Mucosa of stomach (tissue), 1 donor: ENCODE measurements at regions not wholly inside any gene's neighbourhood (a gene's known extent, or its start where the extent isn't known, plus 50 kb on each side); places are given as distances from the start of the nearest gene placed in this dataset.
A peak's percentile ranks its signal among the peaks of the same experiment; 100 is the strongest.
"Not testable (repeated sequence)": the region's sequence is repeated elsewhere in the genome, so short reads cannot be mapped to it uniquely, and the experiment has no call there.

Experiments used
- H3K27me3 ChIP-seq: one replicate; pipeline ENCODE4 v1.7.0; 2013; ENCODE audit warnings: mild to moderate bottlenecking, low read length; ENCODE audit not compliant: control insufficient read depth, insufficient read depth
- H3K36me3 ChIP-seq: one replicate; pipeline ENCODE4 v1.7.0; 2013; ENCODE audit warnings: low read length; ENCODE audit not compliant: control insufficient read depth, insufficient read depth
- H3K4me1 ChIP-seq: one replicate; pipeline ENCODE4 v1.7.0; 2013; ENCODE audit warnings: mild to moderate bottlenecking, low read length; ENCODE audit not compliant: control insufficient read depth, insufficient read depth
- H3K4me3 ChIP-seq: one replicate; pipeline ENCODE4 v1.7.0; 2013; ENCODE audit warnings: low read length
- H3K9ac ChIP-seq: one replicate; pipeline ENCODE4 v1.7.0; 2013; ENCODE audit warnings: mild to moderate bottlenecking, low read length, moderate library complexity
- H3K9me3 ChIP-seq: one replicate; pipeline ENCODE4 v1.7.0; 2013; ENCODE audit warnings: mild to moderate bottlenecking, low read length, moderate library complexity; ENCODE audit not compliant: control insufficient read depth
- donor health status: Pancreatic carcinoma.

DNA sequence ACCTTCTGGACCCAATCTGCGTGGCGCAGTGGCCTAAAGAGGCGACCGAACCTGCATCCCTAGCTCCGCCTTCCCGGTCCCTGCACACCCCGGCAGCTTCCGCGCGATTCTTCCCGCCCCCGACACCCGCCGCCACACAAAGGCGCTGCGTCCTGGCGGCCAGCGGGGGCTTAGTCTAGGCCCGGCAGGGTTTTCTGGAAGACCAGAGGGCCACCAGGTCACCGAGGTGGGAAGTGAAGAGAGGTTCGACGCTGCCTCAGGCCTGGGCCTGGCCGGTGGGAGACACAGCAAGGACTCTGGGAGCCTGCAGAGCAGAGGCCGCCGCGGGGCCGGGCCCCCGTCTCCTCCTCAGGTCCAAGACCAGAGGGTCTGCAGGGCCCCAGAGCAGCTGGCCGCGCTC, 154.9 kb downstream of the OR2B2 start:
- Histone ChIP-seq H3K4me1 (no peaks in the 10 kb centered on the region), H3K4me3 (peak overlapping the region; percentile 38), H3K36me3 (no peaks in the 10 kb centered on the region), H3K9me3 (no peaks in the 10 kb centered on the region), H3K27me3 (no peaks in the 10 kb centered on the region), H3K9ac (peak overlapping the region; percentile 64)

GRCh38 chr6:27755768-27756167, 156.4 kb downstream of the OR2B2 start:
- Histone ChIP-seq H3K9me3 (no peaks in the 10 kb centered on the region), H3K27me3 (no peaks in the 10 kb centered on the region), H3K36me3 (no peaks in the 10 kb centered on the region), H3K4me1 (peaks cover 4% of the 10 kb centered on the region), H3K9ac (no peak overlapping the region), H3K4me3 (no peak overlapping the region)

DNA sequence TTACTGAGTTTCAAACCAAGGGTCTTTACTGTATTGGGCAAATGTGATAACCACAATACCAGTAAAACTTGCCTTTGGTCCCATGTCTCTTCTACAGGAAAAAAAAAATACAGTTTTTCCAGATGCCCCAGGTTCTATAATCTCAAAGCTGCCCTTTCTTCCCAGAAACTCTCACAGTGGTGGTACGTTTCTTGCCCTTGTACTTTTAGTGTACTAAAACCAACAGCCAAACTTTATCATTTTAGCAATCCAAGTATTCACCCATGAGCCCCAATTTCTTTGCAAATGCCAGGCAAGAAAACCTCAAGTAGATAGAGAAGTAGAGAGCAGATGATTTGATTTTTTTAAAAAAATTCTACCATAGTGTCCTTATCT, 157.8 kb downstream of the OR2B2 start:
- H3K4me1 ChIP-seq, result peaks cover 4% of the 10 kb centered on the region
- no peaks in the 10 kb centered on the region for H3K36me3 ChIP-seq
- no peak overlapping the region for H3K9ac ChIP-seq
- H3K9me3 ChIP-seq, result no peaks in the 10 kb centered on the region
- H3K4me3 ChIP-seq, result no peak overlapping the region
- no peaks in the 10 kb centered on the region for H3K27me3 ChIP-seq

DNA sequence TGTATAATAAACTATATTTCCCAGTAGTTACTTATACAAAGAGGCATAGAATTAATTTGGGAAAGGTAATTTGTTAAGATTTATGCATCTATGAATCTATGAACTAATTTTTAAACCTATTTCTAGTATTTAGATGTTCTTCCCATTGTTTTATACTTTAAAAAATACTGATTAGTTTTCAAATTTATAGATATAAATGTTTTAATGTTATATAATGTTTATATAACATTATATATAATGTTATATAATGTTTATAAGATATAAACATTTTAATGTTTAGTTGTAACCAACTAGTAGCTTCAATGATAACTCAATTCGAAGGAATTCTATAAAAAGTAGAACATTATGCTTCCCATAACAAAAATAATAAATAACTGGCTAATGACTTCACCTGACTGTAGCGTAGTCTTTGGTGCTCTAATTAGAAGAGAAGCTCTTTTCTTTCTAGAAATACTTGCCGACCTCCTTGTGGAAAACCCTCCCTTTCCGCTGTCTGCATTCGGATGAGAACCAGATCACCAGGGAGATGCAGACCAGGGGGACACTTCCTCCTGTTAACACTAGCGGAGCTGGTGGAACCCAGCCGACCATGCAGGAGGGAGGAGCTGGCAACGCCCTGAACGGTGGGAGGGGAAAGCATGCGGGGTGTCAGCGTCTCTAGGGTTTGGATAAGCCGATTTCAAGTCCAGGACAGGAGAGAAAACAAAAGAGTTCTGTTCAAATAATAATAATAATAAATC, 158.4 kb downstream of the OR2B2 start:
- Histone ChIP-seq H3K9me3 (no peaks in the 10 kb centered on the region), H3K36me3 (no peaks in the 10 kb centered on the region), H3K27me3 (peaks cover 2% of the 10 kb centered on the region), H3K9ac (peak overlapping the region; percentile 57), H3K4me1 (peaks cover 4% of the 10 kb centered on the region), H3K4me3 (no peak overlapping the region)

- Histone ChIP-seq H3K27me3 (peaks cover 6% of the 10 kb centered on the region), H3K9ac (peak overlapping the region; percentile 85), H3K36me3 (no peaks in the 10 kb centered on the region), H3K4me3 (peak overlapping the region; percentile 100), H3K4me1 (peaks cover 4% of the 10 kb centered on the region), H3K9me3 (no peaks in the 10 kb centered on the region)
These were observed 159.9 kb downstream of the OR2B2 start for GRCh38 chr6:27752038-27752885.

DNA sequence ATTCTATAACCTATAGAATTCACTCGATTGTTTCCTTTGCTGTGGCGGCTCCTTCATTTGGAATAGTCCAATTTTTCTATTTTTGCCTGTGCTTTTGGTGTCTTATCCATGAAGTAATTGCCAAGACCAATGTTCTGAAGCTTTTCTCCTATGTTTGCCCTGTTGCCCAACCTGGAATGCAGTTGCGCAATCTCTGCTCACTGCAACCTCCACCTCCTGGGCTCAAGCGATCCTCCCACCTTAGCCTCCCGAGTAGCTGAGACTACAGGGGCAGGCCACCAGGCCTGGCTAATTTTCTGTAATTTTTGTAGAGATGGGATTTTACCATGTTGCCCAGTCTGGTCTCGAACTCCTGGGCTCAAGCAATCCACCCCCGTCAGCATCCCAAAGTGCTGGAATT, 163.5 kb downstream of the OR2B2 start:
- no peak overlapping the region for H3K4me3 ChIP-seq
- peaks cover 4% of the 10 kb centered on the region for H3K4me1 ChIP-seq
- H3K27me3 ChIP-seq, result peaks cover 14% of the 10 kb centered on the region
- H3K36me3 ChIP-seq, result no peaks in the 10 kb centered on the region
- no peaks in the 10 kb centered on the region for H3K9me3 ChIP-seq
- no peak overlapping the region for H3K9ac ChIP-seq

DNA sequence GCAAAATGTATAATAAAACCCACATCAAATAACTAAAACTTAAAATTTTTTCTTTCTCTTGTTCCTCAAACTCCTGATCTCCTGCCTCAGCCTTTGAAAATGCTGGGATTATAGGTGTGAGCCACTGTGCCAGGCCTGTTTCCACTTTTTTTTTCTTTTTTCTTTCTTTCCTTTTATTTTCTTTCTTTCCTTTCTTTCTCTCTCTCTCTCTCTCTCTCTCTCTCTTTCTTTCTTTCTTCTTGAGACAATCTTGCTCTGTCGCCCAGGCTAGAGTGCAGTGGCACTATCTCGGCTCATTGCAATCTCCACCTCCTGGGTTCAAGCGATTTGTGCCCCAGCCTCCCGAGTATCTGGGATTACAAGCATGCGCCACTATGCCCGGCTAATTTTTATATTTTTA, 164.6 kb downstream of the OR2B2 start:
- no peak overlapping the region for H3K4me3 ChIP-seq
- H3K36me3 ChIP-seq, result no peaks in the 10 kb centered on the region
- H3K27me3 ChIP-seq, result peaks cover 16% of the 10 kb centered on the region
- peaks cover 4% of the 10 kb centered on the region for H3K4me1 ChIP-seq
- H3K9me3 ChIP-seq, result no peaks in the 10 kb centered on the region
- H3K9ac ChIP-seq, result no peak overlapping the region

DNA sequence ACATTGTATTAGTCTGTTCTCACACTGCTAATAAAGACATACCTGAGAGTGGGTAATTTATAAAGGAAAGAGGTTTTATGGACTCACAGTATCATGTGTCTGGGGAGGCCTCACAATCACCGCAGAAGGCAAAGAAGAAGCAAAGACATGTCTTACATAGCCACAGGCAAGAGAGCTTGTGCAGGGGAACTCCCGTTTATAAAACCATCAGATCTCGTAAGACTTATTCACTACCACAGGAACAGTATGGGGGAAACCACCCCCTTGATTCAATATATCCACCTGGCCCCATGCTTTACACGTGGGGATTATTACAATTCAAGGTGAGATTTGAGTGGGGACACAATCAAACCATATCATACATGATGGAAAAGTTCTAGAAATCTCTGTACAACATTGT, 165.3 kb downstream of the OR2B2 start:
- H3K4me3 ChIP-seq, H3K4me1 ChIP-seq, H3K9ac ChIP-seq, H3K9me3 ChIP-seq, H3K36me3 ChIP-seq: not testable (repeated sequence)
- H3K27me3 ChIP-seq, result peaks cover 16% of the 10 kb centered on the region

- Histone ChIP-seq H3K27me3 (peaks cover 17% of the 10 kb centered on the region), H3K4me3 (no peak overlapping the region), H3K4me1 (no peaks in the 10 kb centered on the region), H3K9me3 (no peaks in the 10 kb centered on the region), H3K36me3 (no peaks in the 10 kb centered on the region), H3K9ac (no peak overlapping the region)
These were observed 168.4 kb downstream of the OR2B2 start for GRCh38 chr6:27743787-27744186.

DNA sequence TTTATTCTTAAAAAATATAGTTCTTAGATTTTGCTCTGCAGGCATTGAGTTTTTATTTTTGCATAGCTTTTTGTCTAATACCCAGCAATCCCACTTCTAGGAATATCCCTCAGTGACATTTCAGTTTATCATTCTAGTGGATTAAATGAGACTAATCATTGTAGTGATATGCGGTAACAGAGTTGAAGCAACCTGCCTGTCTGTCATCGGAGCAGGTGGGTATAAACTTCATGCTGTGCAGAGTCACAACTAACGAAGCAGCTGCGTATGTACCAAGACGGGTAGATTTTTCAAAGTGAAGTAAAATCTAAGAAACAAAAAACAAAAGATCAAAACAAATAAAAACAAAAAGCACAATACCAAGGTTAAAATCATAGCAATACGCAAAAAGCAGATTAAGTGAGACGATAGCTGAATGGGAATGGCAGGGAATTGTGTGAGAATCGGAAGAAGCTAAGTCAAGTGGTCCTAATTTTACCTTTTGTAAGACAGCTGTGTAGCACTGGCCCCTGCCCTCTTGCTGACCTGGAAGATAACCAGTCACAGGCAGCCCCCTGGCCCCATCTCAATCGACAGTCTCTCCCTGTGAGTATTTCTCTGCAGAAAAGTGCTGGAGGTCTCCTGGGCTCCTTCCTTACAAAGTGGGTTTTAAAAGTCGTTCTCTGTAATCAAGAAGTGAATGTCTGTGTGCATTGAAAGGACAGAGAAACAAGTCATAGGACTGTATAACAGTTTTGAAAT, 169.2 kb downstream of the OR2B2 start:
- no peaks in the 10 kb centered on the region for H3K9me3 ChIP-seq
- no peaks in the 10 kb centered on the region for H3K36me3 ChIP-seq
- no peak overlapping the region for H3K4me3 ChIP-seq
- no peak overlapping the region for H3K9ac ChIP-seq
- peaks cover 13% of the 10 kb centered on the region for H3K27me3 ChIP-seq
- no peaks in the 10 kb centered on the region for H3K4me1 ChIP-seq

- H3K4me3 ChIP-seq, H3K9ac ChIP-seq, H3K9me3 ChIP-seq, H3K4me1 ChIP-seq, H3K36me3 ChIP-seq: not testable (repeated sequence)
- H3K27me3 ChIP-seq, result peaks cover 13% of the 10 kb centered on the region
These were observed 172.3 kb downstream of the OR2B2 start for GRCh38 chr6:27739902-27740301.

GRCh38 chr6:27736686-27737085, 175.5 kb downstream of the OR2B2 start:
- no peaks in the 10 kb centered on the region for H3K36me3 ChIP-seq
- no peak overlapping the region for H3K9ac ChIP-seq
- no peaks in the 10 kb centered on the region for H3K9me3 ChIP-seq
- peaks cover 3% of the 10 kb centered on the region for H3K27me3 ChIP-seq
- no peaks in the 10 kb centered on the region for H3K4me1 ChIP-seq
- no peak overlapping the region for H3K4me3 ChIP-seq
